ENCODE measurements at regions not wholly inside any gene's neighbourhood (a gene's known extent, or its start where the extent isn't known, plus 50 kb on each side); places are given as distances from the start of the nearest gene placed in this dataset.

- TF ChIP-seq CTCF (IDR thresholded peaks at IDR 0.05) = no peak
- TF ChIP-seq POLR2A (IDR thresholded peaks at IDR 0.05) = no peak
Measured at GRCh38 chr1:187933562-187934419, 1105.0 kb downstream of the PLA2G4A start.

All from body of pancreas (tissue), 4 donors.